ENCODE measurements at regions not wholly inside any gene's neighbourhood (a gene's known extent, or its start where the extent isn't known, plus 50 kb on each side); places are given as distances from the start of the nearest gene placed in this dataset.

DNA sequence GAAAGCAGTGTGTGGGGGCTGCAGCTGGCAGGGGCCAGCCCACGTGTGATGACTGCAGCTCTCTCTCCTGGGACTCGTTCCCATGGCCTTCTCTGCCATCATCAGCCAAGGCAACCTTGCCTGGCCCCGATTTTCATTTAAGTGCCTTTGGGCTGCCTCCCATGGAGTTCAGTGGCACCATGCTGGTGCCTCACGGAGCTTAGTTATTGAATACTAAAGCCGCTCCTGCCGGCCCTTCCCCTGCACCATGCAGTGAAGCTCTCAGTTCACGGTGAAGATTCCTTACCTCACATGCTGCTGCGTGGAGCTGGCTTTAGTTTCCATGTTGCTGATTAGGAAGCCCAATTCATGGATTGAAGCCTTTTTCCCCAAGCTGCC lies 141.5 kb upstream of the EEPD1 start:
- no peak for DNase-seq

DNA sequence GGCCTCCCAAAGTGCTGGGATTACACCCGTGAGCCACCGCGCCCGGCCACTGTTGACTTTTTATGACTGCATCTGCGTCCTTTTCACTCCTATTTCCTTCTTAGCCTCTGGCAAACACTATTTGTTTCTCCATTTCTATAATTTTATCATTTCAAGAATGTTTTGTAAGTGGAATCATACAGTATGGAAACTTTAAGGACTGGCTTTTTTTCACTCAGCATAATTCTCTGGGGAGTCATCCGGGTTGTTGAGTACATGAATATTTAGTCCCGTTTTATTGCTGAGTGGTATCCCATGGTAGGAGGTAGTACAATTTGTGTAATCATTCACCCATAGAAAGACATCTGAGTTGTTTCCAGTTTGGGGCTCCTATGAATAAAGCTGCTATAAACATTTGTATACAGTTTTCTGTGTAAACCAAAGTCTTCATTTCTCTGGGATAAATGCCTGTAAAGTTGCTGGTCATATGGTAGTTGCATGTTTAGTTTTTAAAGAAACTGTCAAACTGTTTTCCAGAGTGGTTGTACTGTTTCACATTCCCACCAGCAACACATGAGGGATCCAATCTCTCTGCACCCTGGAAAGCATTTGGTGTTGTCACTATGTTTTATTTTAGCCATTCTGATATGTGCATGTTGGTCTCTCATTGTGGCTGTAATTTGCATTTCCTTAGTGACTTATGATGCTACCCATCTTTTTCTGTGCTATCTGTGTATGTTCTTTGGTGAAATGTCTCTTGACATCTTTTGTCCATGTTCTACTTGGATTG lies 139.6 kb upstream of the EEPD1 start:
- DNase-seq, result no peak

DNA sequence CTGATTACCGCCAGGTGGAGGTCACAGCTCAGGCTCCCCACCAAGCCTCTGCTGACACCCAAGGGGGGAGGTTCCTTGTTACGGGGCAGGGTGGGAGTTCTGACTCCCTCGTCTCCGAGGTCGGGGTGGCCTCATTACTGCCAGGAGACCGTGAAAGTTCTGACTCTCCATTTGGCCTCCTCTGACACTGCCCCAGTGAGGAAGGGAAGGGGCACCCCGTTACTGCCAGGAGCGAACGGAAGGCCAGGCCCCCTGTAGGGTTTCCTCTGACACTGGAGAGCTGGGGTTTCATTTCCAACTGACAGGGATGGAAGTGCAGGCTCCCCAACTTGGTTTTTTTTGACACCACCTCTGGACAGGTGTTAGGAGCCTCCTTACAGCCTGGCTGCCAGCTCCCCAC lies 138.1 kb upstream of the EEPD1 start:
- DNase-seq, result no peak

DNA sequence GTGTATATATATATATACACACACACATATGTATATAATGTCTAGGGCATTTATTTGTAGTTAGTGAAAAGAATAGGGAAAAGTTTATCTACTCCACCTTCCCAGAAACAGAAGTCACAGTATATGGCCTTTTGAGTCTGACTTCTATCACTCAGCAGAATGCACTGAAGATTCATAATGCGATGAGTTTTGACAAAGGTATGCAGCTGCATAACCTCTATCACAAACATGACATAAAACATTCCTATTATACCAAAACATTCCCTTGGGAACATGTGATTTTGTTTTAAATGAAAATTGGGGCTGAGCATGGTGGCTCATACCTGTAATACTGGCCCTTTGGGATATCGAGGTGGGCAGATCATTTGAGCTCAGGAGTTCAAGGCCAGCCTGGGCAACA lies 137.3 kb upstream of the EEPD1 start:
- DNase-seq, result no peak

DNA sequence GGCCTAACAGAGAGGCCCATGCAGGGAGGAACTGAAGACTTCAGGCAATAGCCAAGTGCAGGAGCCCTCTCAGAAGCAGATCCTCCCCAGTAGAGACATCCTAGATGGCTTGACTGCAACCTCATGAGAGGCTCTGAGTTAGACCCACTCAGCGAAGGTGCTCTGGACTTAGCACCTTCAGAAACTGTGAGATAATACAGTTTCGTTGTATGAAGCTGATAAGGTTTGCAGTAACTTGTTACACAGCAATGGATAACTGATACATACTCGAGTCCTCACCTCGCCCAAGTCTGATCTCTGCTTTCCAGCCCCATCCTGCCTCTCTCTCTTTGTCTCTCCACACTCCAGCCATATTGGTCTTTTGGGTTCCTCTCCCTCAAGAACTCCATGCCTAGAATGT lies 136.4 kb upstream of the EEPD1 start:
- no peak for DNase-seq

DNA sequence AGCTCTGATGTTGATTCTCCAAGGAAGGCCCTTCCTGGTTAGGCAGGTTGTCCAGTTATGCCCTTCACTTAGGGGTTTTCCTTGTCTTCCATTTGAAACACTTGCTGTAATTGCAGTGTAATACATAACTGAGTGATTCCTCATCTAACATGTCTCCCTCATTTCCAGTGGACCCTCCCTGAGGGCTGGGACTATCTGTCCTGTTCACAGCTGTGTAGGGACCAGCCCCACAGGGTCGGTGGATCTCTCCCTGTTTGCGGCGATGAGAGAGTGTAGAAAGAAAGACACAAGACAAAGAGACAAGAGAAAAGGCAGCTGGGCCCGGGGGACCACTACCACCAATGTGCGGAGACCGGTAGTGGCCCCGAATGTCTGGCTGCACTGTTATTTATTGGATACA lies 135.9 kb upstream of the EEPD1 start:
- no peak for DNase-seq

DNA sequence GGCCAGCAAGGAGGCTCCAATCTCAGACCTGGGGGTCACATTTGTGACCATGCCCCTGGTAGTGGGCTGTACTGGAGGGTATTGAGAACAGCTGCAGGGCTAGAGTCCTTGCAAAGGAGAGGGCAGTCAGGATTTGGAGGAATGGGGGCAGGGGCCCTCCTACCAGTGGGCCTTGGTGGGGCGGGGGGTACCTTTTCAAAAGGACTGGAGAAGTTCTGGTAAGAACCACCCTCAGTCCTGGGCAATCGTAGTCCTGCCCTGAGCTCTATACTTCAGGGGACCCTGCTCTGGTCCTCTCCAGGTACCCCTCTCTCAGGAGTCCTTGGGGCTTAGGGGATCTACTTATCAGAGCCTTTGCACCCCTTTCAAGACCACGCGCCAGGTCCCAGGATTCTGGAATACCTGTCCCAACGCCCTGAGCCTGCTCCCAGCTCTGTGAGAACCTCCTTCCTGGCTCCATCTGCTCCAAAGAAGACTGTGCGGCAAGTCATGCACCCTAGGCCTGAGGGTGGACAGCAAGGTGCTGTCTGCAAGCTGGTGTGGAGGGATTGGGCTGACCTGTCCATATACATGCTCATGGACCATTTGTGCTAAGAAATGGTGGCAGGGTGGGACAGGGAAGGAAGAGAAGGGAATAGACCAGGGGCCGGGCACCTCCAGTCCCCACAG lies 134.1 kb upstream of the EEPD1 start:
- DNase-seq, result no peak

DNA sequence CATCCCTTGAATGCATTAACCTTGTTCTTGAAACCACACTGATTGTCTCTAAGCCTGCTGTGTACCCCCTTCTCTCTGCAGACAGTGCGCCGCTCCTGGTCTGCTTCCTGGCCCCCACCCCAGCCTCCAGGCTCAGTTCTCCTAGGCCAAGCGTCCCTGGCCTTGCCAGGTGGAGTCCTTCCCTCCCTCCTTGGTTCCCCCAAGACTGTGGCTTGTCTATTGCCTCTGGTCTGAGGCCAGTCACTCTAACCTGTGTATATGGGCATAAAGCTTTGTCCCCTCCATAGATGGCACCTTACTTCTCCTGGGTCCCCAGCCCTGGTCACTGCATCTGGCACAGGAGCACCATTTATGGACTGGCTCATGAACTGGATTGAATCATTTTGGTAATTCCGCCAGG lies 133.5 kb upstream of the EEPD1 start:
- no peak for DNase-seq

DNA sequence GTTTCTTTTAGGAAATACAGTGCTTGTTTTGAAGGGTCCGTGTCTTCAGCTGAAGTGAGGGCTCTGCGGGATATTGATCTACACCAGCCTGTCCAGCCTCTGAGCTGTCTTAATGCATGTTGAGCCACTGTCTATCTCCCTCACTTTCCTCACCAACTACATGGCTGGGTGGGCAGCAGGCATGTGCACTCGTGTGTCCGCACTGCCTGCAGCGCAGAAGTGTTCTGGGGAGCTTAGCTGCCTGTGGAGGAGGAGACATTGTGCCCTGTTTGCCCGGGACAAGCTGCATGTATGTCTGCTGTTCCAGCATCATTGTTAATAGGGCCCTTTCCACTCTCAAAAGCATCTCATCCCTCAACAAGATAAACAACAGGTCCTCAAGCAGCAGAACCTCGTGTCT lies 133.1 kb upstream of the EEPD1 start:
- DNase-seq, result no peak

DNA sequence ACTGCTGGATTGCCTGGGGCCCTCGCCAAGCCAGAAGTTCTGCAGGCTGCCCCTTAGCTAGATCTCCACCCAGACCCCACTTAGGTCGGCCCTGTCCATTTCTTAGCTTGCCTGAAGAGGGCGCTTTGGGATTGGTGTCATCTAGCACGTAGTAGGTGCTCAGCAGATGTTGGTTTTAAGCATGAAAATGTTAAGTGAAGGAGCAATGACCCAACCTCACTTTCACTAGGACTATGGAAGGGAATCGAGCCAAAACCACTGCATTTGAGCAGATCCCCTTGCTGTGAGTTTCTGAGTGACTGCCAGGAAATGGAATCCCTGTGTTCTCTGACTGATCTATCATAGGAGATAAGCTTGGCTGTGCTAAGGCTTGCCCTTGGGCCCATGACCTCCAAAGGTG lies 131.7 kb upstream of the EEPD1 start:
- no peak for DNase-seq

DNA sequence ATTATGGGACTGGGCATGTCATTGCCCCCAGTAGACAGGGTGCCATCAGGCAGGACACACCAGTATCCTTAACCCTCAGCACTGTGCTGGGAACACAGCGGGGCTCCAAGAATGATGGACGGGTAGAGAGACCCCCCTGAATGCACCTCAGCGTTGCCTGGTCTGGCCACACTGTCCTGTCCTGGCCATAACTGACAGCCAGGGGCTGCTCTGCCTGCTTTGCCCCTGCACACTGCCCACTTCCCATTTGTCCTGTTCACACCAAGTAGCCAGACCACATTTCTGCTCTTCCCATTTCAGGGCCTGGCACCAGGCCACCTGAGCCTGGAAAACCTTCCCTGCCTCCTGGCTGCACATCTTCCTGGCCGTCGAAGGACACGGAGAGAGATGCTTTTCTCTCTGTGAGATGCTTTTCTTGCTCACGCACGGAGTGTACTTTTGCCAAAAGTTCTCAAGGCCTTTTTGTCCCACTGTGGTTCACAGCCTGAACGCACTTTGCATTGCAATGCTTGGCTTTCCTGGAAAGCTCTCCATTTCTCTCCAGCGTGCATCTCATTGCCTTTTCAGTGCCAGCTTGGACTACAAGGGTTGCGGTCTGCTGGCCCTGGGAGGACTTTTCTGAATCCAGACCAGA lies 131.0 kb upstream of the EEPD1 start:
- DNase-seq, result no peak

DNA sequence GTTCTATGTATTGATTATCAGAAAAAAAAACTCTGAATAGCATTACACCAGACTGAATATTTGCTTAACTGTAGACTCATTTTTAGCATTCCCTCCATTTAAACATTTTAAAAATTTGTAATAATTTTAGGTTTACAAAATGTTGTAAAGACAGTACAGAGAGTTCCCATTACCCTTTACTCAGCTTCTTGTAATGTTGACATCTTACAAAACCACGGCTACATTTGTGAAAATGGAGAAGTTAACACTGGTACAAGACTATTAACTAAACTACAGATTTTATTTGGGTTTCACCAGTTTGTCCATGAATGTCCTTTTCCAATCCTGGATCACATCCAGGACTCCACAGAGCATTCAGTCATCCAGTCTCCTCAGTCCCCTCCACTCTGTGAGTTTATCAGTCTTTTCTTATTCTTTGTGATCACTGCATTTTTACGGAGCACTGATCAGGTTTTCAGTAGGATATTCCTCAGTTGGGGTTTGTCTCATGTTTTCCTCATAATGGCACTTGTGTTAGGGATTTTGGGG lies 130.0 kb upstream of the EEPD1 start:
- no peak for DNase-seq

DNA sequence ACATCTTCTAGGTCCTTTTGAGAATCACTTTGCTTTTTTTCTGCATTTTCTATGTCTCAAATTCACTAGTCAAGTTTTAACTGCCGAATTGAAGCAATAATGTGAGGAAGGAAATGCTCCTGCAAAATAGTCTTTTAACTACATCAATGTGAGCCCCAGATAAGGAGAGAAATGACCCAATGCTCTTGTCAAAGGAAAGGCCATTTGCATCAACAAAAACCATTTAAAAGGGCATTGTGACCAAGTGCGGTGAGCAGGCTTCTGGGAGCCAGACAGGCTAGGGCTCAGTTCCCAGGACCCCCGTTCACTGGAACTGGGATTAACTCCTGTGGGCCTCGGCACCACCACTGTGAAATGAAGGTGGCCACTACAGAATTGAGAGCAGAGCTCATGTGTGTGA lies 127.9 kb upstream of the EEPD1 start:
- no peak for DNase-seq

DNA sequence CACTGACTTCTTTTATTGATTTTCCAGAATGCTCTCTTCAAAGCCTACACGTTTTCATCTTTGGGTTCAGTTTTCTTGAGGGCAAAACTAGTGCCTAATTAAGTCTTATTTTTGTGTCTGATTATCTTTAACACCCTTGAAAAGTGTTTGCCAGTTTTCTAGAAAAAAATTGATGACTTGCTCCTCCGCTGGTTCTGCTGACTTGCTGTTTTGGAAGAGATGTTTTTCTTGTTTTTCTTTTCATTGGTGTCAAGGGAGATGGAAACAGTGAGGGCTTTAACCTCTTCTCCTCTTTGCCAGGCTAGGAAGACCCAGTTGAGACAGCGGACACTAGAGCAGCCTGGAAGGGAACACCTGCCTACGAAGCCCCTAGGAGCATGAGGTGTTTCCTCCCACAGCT lies 123.7 kb upstream of the EEPD1 start:
- no peak for DNase-seq

DNA sequence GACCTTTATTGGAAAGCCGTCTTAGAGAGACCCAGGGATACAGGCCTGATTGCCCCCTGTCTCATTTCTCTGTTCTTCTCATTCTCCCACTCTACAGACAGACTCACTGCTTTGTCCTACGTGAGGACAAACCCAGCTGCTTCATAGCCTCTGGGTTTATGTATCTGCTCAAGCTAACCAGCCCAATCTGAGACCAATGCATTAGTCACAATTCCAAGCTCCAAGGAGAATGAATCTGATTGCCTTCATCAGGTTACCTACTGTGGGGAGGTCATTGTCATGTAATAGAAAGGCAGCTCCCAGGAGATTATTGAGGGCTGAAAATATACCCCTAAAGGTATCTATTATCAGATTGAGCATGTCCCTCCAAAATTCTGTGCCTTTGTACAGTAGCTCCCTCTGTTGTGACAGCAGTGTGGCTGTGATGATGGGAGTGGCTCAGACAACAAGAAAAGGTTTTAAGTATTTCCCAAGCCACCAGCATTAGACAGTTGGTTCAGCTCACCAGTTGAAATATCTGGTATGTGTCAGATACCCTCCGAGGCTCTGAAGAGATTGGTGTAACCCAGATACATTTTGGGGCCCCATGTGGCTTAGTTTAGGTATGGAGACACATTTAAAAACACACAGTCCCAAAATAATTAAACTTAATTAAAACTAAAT lies 123.1 kb upstream of the EEPD1 start:
- DNase-seq, result no peak

DNA sequence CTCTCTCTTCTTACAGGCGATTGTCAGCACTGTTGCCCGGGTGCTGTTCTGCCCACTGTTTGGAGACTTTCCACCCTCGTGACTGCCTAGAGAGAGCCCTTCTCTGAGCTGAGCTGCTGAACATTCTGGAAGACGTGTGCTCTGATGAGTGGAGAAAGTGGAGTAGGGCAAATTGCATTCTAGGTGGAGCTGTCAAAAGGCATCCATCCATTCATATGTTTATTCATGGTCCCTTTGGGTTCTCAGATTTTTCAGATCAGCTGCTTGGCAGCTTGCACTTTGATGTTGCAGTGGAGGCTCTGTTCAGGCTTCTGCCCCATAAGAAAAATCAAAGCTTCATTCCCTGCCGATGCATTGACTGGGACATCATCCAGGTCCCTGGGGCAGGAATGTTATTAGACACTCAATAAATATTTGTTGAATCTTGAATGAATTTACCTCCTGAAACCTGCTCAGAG lies 120.7 kb upstream of the EEPD1 start:
- no peak for DNase-seq

DNA sequence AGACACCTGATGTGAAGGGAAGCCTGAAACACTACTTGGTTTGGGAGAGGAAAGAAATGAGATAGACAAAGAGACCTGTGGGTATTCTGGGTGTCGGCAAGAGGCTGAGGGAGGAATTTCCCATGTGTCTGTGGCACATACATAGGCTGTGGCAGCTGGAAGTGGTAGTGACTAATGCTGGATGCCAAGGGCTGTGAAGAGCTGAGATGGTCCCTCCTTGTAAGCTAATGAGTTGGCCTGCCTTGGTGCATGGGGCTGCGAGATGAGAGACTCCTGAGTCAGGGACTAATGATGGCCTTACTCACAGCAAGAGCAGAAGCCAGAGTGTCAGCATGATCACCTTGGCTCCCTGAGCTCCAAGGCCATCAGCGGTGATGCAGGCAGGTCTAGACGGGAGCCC lies 119.0 kb upstream of the EEPD1 start:
- DNase-seq, result no peak

DNA sequence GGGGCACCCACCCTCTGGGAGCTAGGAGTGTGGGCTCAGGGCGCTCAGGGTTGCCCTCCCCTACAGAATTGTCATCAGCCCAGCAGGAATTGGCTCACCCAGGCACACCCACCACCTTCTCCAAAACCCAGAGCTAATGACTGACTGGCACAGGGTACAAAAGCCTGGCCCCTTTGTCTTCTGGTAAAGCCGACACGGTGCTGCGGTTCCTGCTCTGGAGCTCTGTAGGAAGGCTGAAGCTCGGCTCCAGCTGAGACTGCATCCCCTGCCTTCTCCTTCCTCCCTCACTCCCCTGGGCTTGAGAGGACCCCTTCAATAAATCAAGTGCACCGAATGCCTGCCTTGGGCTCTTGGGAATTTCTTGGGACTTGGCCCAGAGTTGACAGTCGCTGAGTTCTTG lies 117.9 kb upstream of the EEPD1 start:
- DNase-seq, result no peak

DNA sequence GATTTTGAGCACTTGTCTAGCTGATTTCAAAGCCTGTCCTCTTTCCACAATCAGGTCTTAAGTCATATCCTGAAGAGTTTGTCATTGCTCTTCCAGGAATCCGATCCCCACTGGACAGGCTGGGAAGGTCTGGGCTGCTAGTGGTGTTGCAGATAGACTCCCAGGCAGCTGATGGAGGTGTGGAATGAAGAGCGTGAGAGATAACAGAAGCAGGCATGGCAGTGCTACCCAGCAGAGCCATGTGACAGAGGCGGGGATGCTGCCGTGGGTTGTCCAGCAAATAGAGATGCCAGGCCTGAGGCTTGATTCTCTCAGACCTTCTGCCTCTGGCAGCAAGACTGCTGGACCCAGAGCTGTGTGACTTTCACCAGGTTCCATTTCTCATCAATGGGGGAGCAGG lies 116.5 kb upstream of the EEPD1 start:
- no peak for DNase-seq

DNA sequence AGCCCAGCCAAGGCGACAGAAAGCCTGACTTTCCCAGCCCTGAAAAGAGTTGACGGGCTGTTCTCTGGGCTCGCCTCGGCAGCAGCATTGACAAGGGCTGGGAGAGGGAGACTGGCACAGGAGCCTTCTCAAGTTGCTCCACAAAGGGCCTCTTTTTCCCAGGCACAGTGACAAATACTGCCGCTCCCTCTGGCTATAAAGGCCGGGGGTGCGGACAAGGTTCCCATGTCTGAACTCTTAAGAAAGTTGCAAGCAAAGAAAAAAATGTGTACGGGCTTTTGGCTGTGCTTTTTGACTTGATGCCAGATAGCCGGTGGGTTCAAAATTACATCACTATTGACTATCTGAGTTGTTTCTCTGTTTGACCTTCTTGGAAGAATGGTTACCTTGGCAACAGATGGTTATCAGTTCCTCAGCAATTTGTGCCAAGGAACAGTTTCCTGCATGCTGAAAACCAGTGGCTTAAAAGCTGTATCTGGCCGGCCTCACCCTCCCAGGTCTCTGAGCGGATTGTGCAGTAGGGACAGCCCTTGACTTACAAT lies 115.9 kb upstream of the EEPD1 start:
- no peak for DNase-seq

DNA sequence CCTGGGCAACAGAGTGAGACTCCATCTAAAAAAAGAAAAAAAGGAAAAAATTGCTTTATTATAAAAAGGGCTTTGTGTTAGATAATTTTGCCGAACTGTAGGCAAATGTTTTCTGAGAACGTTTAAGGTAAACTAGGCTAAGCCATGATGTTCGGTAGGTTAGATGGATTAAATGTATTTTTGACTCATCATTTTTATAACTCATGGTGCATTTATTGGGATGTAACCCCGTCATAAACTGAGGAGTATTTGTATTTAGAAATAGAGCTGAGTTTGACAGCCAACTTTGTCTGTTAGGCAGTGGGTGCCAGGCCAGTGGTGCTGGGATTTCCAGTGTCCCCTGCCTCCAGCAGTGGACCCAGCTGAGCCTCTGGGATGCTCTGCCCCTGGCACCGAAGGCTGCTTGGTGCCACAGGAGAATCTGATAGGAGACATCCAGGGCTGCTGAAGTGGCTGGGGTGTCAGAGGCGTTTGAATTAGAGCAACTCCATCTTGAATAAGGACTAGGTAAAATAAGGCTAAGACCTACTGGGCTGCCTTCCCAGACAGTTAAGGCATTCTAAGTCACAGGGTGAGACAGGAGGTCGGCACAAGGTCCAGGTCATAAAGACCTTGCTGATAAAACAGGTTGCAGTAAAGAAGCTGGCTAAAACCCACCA lies 114.9 kb upstream of the EEPD1 start:
- no peak for DNase-seq

DNA sequence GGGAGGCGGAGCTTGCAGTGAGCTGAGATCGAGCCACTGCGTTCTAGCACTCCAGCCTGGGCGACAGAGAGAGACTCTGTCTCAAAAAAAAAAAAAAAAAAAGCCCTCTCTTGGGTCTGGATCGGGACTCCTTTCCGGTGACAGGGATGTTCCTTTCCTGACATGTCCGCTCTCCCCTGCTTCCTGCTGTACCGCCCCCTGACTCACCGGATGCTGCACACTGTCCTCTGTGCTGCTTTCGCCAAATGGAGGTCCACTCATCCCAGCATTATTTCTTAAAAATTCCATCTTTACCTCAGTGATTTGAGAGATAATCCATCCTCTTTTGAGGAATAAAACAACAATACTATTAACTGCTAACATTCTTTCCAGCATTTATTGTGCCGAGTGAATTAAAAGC lies 113.8 kb upstream of the EEPD1 start:
- DNase-seq, result no peak

DNA sequence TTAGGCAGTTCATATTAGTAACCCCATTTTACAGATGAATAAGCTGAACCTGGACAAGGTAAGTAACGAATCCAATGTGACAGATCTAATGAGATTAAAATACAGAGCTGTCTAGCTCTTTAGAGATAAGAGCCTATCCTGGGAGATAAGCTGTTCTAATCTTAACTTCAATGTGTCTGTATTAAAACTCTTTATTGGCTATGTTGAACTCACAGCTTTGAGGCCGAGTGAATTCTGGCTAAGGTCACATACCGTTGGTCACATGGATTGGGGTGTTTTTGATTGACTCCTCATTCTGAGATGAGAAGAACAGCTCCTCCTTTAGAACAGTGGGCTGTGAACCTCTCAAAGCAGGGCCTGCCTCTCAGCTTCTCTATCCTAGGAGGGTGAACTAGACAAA lies 113.4 kb upstream of the EEPD1 start:
- DNase-seq, result no peak
